HepG2 (cell line): ENCODE measurements at regions not wholly inside any gene's neighbourhood (a gene's known extent, or its start where the extent isn't known, plus 50 kb on each side); places are given as distances from the start of the nearest gene placed in this dataset.

Experiments used
- ATAC-seq: fragments of 200-7000 bp; cut with Tn5 transposase; 3 replicates; pipeline ENCODE4 v1.9.1; 2020; ENCODE audit warnings: mild to moderate bottlenecking, moderate library complexity
- BruUV-seq: library from RNA; stranded (reverse); fragments of 400-500 nt; replicated peaks from 2 replicates; lab custom pipeline; 2021; lab: Mats Ljungman, UMichigan
- CTCF ChIA-PET: fragments of 300-600 bp; formaldehyde crosslinking; extraction: SDS; loops from one replicate; lab custom pipeline; 2021; ENCODE audit warnings: low total read pairs, inconsistent platforms, low intra/inter-chr PET ratio; lab: Yijun Ruan, JAX
- POLR2A ChIA-PET: fragments of 350-600 bp; sonication (Branson Sonifier 250); formaldehyde crosslinking; loops from one replicate; lab custom pipeline; 2020; ENCODE audit warnings: antibody characterized with exemption, inconsistent platforms; lab: Yijun Ruan, JAX
- DNase-seq: peaks from one replicate; pipeline ENCODE4 v3.0.0-alpha.2; 2015; ENCODE audit warnings: low spot score
- FAIRE-seq: peaks from 3 replicates; lab custom pipeline; 2011; peaks lifted over from hg19 to GRCh38; lab: Jason Lieb, UNC
- H2AFZ ChIP-seq: one replicate; pipeline ENCODE4 v1.6.1; 2011; ENCODE audit warnings: low read length, inconsistent platforms
- H3K27ac ChIP-seq: fragments of 300-600 bp; 3 replicates; pipeline ENCODE4 v1.8.0; 2011; ENCODE audit warnings: mixed run types, mild to moderate bottlenecking, mixed read lengths, low read length, inconsistent platforms; ENCODE audit not compliant: insufficient read depth; ENCODE audit errors: extremely low read length
- H3K27me3 ChIP-seq, 2 experiments: fragments of 200-600 bp in 1 of 2; 2 replicates in 1 of 2; 3 replicates in 1 of 2; pipeline versions ENCODE4 v1.6.0 to v1.8.0; 2011; ENCODE audit warnings: low read length in 2 of 2, mild to moderate bottlenecking in 2 of 2, moderate library complexity in 2 of 2, inconsistent platforms in 1 of 2; ENCODE audit not compliant: insufficient read depth in 2 of 2, control insufficient read depth in 1 of 2
- H3K36me3 ChIP-seq, 2 experiments: fragments of 200-600 bp in 1 of 2; replicated peaks in 1 of 2; 2 replicates in 1 of 2; 3 replicates in 1 of 2; pipeline versions ENCODE4 v1.5.1 to v1.8.0; 2011; ENCODE audit warnings: low read length in 2 of 2, inconsistent platforms in 1 of 2; ENCODE audit not compliant: insufficient read depth in 2 of 2, control insufficient read depth in 1 of 2
- H3K4me1 ChIP-seq: 2 replicates; pipeline ENCODE4 v1.5.1; 2012; ENCODE audit warnings: low read length, inconsistent platforms; ENCODE audit not compliant: insufficient read depth
- H3K4me2 ChIP-seq: 2 replicates; pipeline ENCODE4 v1.6.0; 2011; ENCODE audit warnings: low read depth, low read length, inconsistent platforms
- H3K4me3 ChIP-seq, 3 experiments: fragments of 200-600 bp in 1 of 3; sonication (generic), shearing (Covaris generic) in 1 of 3; replicated peaks in 1 of 3; 2 replicates each; pipeline ENCODE4 v1.5.1; 2011 to 2016; ENCODE audit warnings: low read length in 3 of 3, inconsistent platforms in 2 of 3, low read depth in 2 of 3, mild to moderate bottlenecking in 2 of 3, control low read depth in 1 of 3, mixed read lengths in 1 of 3; ENCODE audit not compliant: insufficient read depth in 1 of 3
- H3K79me2 ChIP-seq: one replicate; pipeline ENCODE4 v1.6.1; 2011; ENCODE audit warnings: low read length, inconsistent platforms; ENCODE audit not compliant: insufficient read depth
- H3K9ac ChIP-seq: 2 replicates; pipeline ENCODE4 v1.6.0; 2011; ENCODE audit warnings: mild to moderate bottlenecking, low read depth, low read length, inconsistent platforms; ENCODE audit not compliant: insufficient read depth
- H3K9me3 ChIP-seq: 2 replicates; pipeline ENCODE4 v1.5.1; 2012; ENCODE audit warnings: mild to moderate bottlenecking, low read length
- H4K20me1 ChIP-seq: 2 replicates; pipeline ENCODE4 v1.6.0; 2011; ENCODE audit warnings: inconsistent platforms, mild to moderate bottlenecking, low read length, moderate library complexity; ENCODE audit not compliant: insufficient read depth
- AGO1 ChIP-seq: fragments of 200-400 bp; formaldehyde crosslinking; IDR thresholded peaks from 2 replicates; pipeline ENCODE4 v1.6.1; 2017; ENCODE audit warnings: mild to moderate bottlenecking, low read depth, low read length, moderate library complexity; ENCODE audit not compliant: poor library complexity, severe bottlenecking
- MAFF ChIP-seq: IDR thresholded peaks from 2 replicates; pipeline ENCODE4 v1.6.1; 2011; ENCODE audit warnings: low read depth, low read length, improper control_type of control experiment
- MBD4 ChIP-seq: IDR thresholded peaks from 2 replicates; pipeline ENCODE4 v1.6.1; 2012; ENCODE audit warnings: low read length, inconsistent platforms, borderline replicate concordance
- POLR2A ChIP-seq, 2 experiments: IDR thresholded peaks; 2 replicates each; pipeline ENCODE4 v1.6.1; 2011; ENCODE audit warnings: low read depth in 2 of 2, low read length in 2 of 2, mild to moderate bottlenecking in 1 of 2, moderate library complexity in 1 of 2; ENCODE audit not compliant: insufficient read depth in 1 of 2
- TCF12 ChIP-seq, 2 experiments: fragments of 450-650 bp in 1 of 2; sonication (generic) in 1 of 2; formaldehyde crosslinking in 1 of 2; IDR thresholded peaks; 2 replicates each; pipeline versions ENCODE4 v1.6.1 to v1.8.0; 2017 to 2022; ENCODE audit warnings: antibody characterized with exemption in 1 of 2, mild to moderate bottlenecking in 1 of 2, missing genetic modification reagents in 1 of 2, moderate library complexity in 1 of 2
- ZBTB7B ChIP-seq: sonication (generic); formaldehyde crosslinking; IDR thresholded peaks from 2 replicates; pipeline ENCODE4 v1.4.0; 2020; ENCODE audit warnings: missing genetic modification reagents
- ZFX ChIP-seq: sonication (generic); formaldehyde crosslinking; IDR thresholded peaks from 2 replicates; pipeline ENCODE4 v1.4.0; 2020; ENCODE audit warnings: mild to moderate bottlenecking, low read depth, missing genetic modification reagents, moderate library complexity
- WGBS: methylation state at CpG from one replicate; pipeline ENCODE4 v1.1.6; 2017; ENCODE audit warnings: low lambda C conversion rate; 5-methylcytosine and 5-hydroxymethylcytosine counted together
- in situ Hi-C: cut with HindIII; loops from 2 replicates; pipeline ENCODE4 v1.10.0; 2017; ENCODE audit warnings: low pct_unique_long_range_greater_than_20kb; ENCODE audit not compliant: extremely low pct_ligation_motif_present
- intact Hi-C: fragments of 100-400 bp; cut with micrococcal nuclease; formaldehyde crosslinking; loops from one replicate; pipeline ENCODE4 v1.10.0; 2022; ENCODE audit not compliant: unreplicated experiment
- TF ChIP-seq, protein P1 (sequence below): sonication (generic); formaldehyde crosslinking; IDR thresholded peaks from 2 replicates; pipeline ENCODE4 v1.4.0; 2020; ENCODE audit warnings: low read depth, mild to moderate bottlenecking, missing genetic modification reagents
- TF ChIP-seq, protein P2 (sequence below): sonication (generic); formaldehyde crosslinking; IDR thresholded peaks from 2 replicates; pipeline ENCODE4 v1.4.0; 2020; ENCODE audit warnings: missing genetic modification reagents; ENCODE audit errors: not compliant biosample characterization

- DNase-seq (no peak), ATAC-seq (no peak), FAIRE-seq (no peak)
- Histone ChIP-seq H3K9ac (no peak overlapping the region), H4K20me1 (no peaks in the 10 kb centered on the region), H3K27me3 (no peaks in the 10 kb centered on the region), H2AFZ (no peak overlapping the region), H3K4me3 (no peak overlapping the region), H3K4me1 (no peaks in the 10 kb centered on the region), H3K4me2 (no peak overlapping the region), H3K36me3 (no peaks in the 10 kb centered on the region), H3K27ac (no peak overlapping the region), H3K9me3 (no peaks in the 10 kb centered on the region), H3K79me2 (no peaks in the 10 kb centered on the region)
- CTCF ChIA-PET: no interaction called here
- intact Hi-C loops (no loop called here), in situ Hi-C loops (no loop called here)
- TF ChIP-seq ZFX (CRISPR knock-in tag): no peak
- TF ChIP-seq ZBTB7B (CRISPR knock-in tag): no peak
- TF ChIP-seq MAFF: no peak
- no peak for TF ChIP-seq MBD4
- no peak for TF ChIP-seq POLR2A (IDR thresholded peaks at IDR 0.05; ENCODE audit: insufficient read depth in 1 of 2, low read depth in 2 of 2, low read length in 2 of 2)
- TF ChIP-seq AGO1: no peak
- TF ChIP-seq, protein P1, sequence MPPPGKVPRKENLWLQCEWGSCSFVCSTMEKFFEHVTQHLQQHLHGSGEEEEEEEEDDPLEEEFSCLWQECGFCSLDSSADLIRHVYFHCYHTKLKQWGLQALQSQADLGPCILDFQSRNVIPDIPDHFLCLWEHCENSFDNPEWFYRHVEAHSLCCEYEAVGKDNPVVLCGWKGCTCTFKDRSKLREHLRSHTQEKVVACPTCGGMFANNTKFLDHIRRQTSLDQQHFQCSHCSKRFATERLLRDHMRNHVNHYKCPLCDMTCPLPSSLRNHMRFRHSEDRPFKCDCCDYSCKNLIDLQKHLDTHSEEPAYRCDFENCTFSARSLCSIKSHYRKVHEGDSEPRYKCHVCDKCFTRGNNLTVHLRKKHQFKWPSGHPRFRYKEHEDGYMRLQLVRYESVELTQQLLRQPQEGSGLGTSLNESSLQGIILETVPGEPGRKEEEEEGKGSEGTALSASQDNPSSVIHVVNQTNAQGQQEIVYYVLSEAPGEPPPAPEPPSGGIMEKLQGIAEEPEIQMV (CRISPR knock-in tag): no peak
- no peak for TF ChIP-seq TCF12 (IDR thresholded peaks at IDR 0.05)
- no peak for TF ChIP-seq TCF12 (CRISPR knock-in tag; IDR thresholded peaks at IDR 0.05)
- TF ChIP-seq, protein P2, sequence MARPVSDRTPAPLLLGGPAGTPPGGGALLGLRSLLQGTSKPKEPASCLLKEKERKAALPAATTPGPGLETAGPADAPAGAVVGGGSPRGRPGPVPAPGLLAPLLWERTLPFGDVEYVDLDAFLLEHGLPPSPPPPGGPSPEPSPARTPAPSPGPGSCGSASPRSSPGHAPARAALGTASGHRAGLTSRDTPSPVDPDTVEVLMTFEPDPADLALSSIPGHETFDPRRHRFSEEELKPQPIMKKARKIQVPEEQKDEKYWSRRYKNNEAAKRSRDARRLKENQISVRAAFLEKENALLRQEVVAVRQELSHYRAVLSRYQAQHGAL: no peak
- WGBS: 17% methylated on average over 2 of the region's 2 CpGs
- no TSS peak for BruUV-seq
- POLR2A ChIA-PET: no interaction called here
Measured at GRCh38 chrX:36787752-36788151, 220.4 kb upstream of the FAM47C start.
